ENCODE measurements at regions not wholly inside any gene's neighbourhood (a gene's known extent, or its start where the extent isn't known, plus 50 kb on each side); places are given as distances from the start of the nearest gene placed in this dataset.

DNA sequence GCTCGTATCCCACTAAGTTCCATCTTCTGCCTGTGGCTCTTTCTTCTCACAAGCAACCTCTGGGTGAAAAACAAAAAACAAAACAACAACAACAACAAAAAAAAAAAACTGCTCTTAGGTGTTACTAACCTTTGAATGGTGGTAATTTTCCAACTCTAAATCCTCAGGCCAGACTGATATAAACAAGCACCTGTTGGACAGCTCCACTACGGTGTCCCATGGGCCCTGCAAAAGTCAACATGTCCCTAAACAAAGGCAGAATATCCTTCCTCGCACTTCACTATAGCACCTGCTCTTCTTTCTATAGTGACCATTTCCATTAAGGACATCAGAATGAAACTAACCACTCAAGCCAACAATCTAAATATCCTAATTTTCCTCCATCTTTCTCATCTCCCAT lies 54.6 kb upstream of the PARM1 start:
- TF ChIP-seq POLR2AphosphoS5 (IDR thresholded peaks at IDR 0.05) = no peak
- TF ChIP-seq RAD21 (conservative IDR thresholded peaks at IDR 0.05) = no peak
- Histone ChIP-seq H2AFZ (ENCODE audit: low read depth, low read length) (no peak overlapping the region), H3K9me3 (ENCODE audit: low read length) (no peaks in the 10 kb centered on the region), H3K36me3 (ENCODE audit: insufficient read depth, low read length) (no peaks in the 10 kb centered on the region), H3K79me2 (replicated peaks; ENCODE audit: insufficient read depth, low read length) (no peaks in the 10 kb centered on the region), H3K27ac (ENCODE audit: low read length) (no peak overlapping the region), H3K27me3 (ENCODE audit: insufficient read depth, low read depth, low read length) (no peaks in the 10 kb centered on the region), H3K9me2 (ENCODE audit: insufficient read depth, low read length) (no peaks in the 10 kb centered on the region), H3F3A (ENCODE audit: insufficient read depth, low read length, poor library complexity, severe bottlenecking) (no peaks in the 10 kb centered on the region), H3K9ac (ENCODE audit: low read length) (no peak overlapping the region), H3K4me2 (ENCODE audit: low read length) (no peak overlapping the region), H4K20me1 (ENCODE audit: insufficient read depth) (no peaks in the 10 kb centered on the region), H3K4me3 (ENCODE audit: low read length) (no peak overlapping the region)

GRCh38 chr4:74875451-74875850 lies 57.5 kb upstream of the PARM1 start:
- no peak for TF ChIP-seq RAD21 (conservative IDR thresholded peaks at IDR 0.05)
- no peak for TF ChIP-seq TAF1 (IDR thresholded peaks at IDR 0.05; ENCODE audit: low read depth)
- TF ChIP-seq SMC3 (conservative IDR thresholded peaks at IDR 0.05; ENCODE audit: poor library complexity) = no peak
- TF ChIP-seq EP300 (conservative IDR thresholded peaks at IDR 0.05; ENCODE audit: poor library complexity, severe bottlenecking) = no peak
- TF ChIP-seq CTCF (IDR thresholded peaks at IDR 0.05; ENCODE audit: poor library complexity, severe bottlenecking) = no peak
- TF ChIP-seq MXI1 (conservative IDR thresholded peaks at IDR 0.05; ENCODE audit: poor library complexity, severe bottlenecking) = no peak
- TF ChIP-seq POLR2AphosphoS5 (IDR thresholded peaks at IDR 0.05) = no peak
- TF ChIP-seq, protein P1, sequence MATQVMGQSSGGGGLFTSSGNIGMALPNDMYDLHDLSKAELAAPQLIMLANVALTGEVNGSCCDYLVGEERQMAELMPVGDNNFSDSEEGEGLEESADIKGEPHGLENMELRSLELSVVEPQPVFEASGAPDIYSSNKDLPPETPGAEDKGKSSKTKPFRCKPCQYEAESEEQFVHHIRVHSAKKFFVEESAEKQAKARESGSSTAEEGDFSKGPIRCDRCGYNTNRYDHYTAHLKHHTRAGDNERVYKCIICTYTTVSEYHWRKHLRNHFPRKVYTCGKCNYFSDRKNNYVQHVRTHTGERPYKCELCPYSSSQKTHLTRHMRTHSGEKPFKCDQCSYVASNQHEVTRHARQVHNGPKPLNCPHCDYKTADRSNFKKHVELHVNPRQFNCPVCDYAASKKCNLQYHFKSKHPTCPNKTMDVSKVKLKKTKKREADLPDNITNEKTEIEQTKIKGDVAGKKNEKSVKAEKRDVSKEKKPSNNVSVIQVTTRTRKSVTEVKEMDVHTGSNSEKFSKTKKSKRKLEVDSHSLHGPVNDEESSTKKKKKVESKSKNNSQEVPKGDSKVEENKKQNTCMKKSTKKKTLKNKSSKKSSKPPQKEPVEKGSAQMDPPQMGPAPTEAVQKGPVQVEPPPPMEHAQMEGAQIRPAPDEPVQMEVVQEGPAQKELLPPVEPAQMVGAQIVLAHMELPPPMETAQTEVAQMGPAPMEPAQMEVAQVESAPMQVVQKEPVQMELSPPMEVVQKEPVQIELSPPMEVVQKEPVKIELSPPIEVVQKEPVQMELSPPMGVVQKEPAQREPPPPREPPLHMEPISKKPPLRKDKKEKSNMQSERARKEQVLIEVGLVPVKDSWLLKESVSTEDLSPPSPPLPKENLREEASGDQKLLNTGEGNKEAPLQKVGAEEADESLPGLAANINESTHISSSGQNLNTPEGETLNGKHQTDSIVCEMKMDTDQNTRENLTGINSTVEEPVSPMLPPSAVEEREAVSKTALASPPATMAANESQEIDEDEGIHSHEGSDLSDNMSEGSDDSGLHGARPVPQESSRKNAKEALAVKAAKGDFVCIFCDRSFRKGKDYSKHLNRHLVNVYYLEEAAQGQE (IDR thresholded peaks at IDR 0.05; ENCODE audit: borderline replicate concordance) = no peak
- TF ChIP-seq EZH2 (IDR thresholded peaks at IDR 0.05; ENCODE audit: borderline replicate concordance, insufficient read depth, low read length, poor library complexity, severe bottlenecking) = no peak
- Histone ChIP-seq H3K9ac (ENCODE audit: low read length) (no peak overlapping the region), H3K4me3 (ENCODE audit: low read length) (no peak overlapping the region), H3K27ac (ENCODE audit: low read length) (no peak overlapping the region), H3K27me3 (ENCODE audit: insufficient read depth, low read depth, low read length) (no peaks in the 10 kb centered on the region), H2AFZ (ENCODE audit: low read depth, low read length) (no peak overlapping the region), H3K4me2 (ENCODE audit: low read length) (no peak overlapping the region), H3K9me3 (ENCODE audit: low read length) (no peaks in the 10 kb centered on the region), H4K20me1 (ENCODE audit: insufficient read depth) (no peaks in the 10 kb centered on the region), H3K79me2 (replicated peaks; ENCODE audit: insufficient read depth, low read length) (no peaks in the 10 kb centered on the region), H3F3A (ENCODE audit: insufficient read depth, low read length, poor library complexity, severe bottlenecking) (no peaks in the 10 kb centered on the region), H3K36me3 (ENCODE audit: insufficient read depth, low read length) (no peaks in the 10 kb centered on the region), H3K9me2 (ENCODE audit: insufficient read depth, low read length) (no peaks in the 10 kb centered on the region)

Data from neural cell (in vitro differentiated cells).